ENCODE measurements at regions not wholly inside any gene's neighbourhood (a gene's known extent, or its start where the extent isn't known, plus 50 kb on each side); places are given as distances from the start of the nearest gene placed in this dataset.

DNA sequence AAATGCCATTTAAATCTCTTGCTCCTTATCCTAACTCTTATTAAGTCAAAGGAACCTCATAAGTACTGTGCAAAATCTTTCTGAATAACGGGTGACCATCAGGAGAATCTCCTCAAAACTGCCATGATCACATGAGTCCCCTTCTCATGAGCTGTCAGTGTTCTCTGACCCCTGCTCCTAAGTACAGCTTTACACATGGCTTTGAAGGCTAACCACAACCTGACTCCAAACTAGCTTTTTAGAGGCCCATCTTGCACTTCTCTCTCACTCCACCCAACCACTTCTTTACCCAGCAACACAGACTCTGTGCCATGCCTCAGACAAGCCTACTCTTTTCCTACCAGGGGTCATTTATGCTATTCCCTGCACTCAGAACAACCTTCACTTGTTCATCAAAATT lies 253.8 kb downstream of the GPD2 start:
- H4K20me1 ChIP-seq (ENCODE audit: insufficient read depth, low read length) = no peaks in the 10 kb centered on the region
- H3K4me2 ChIP-seq (ENCODE audit: low read length) = no peak overlapping the region
- no peaks in the 10 kb centered on the region for H3K36me3 ChIP-seq (ENCODE audit: insufficient read depth, low read length)
- TF ChIP-seq EZH2 (IDR thresholded peaks at IDR 0.05; ENCODE audit: borderline replicate concordance, low read length) = no peak
- TF ChIP-seq, protein P1, sequence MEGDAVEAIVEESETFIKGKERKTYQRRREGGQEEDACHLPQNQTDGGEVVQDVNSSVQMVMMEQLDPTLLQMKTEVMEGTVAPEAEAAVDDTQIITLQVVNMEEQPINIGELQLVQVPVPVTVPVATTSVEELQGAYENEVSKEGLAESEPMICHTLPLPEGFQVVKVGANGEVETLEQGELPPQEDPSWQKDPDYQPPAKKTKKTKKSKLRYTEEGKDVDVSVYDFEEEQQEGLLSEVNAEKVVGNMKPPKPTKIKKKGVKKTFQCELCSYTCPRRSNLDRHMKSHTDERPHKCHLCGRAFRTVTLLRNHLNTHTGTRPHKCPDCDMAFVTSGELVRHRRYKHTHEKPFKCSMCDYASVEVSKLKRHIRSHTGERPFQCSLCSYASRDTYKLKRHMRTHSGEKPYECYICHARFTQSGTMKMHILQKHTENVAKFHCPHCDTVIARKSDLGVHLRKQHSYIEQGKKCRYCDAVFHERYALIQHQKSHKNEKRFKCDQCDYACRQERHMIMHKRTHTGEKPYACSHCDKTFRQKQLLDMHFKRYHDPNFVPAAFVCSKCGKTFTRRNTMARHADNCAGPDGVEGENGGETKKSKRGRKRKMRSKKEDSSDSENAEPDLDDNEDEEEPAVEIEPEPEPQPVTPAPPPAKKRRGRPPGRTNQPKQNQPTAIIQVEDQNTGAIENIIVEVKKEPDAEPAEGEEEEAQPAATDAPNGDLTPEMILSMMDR (IDR thresholded peaks at IDR 0.05; ENCODE audit: low read length) = no peak
- no peaks in the 10 kb centered on the region for H3K9me2 ChIP-seq (ENCODE audit: low read depth, low read length)
- H2AFZ ChIP-seq (ENCODE audit: low read length) = no peak overlapping the region
- no peaks in the 10 kb centered on the region for H3K4me1 ChIP-seq (ENCODE audit: insufficient read depth, low read length, severe bottlenecking)
- no peaks in the 10 kb centered on the region for H3K9me3 ChIP-seq (ENCODE audit: low read length)
- H3F3A ChIP-seq (ENCODE audit: insufficient read depth, low read length) = no peaks in the 10 kb centered on the region
- H3K4me3 ChIP-seq (ENCODE audit: low read depth, low read length, poor library complexity, severe bottlenecking) = no peak overlapping the region
- no peak overlapping the region for H3K9ac ChIP-seq (ENCODE audit: low read length)
- H3K27me3 ChIP-seq (ENCODE audit: insufficient read depth, low read length) = no peaks in the 10 kb centered on the region
- no peaks in the 10 kb centered on the region for H3K79me2 ChIP-seq (ENCODE audit: insufficient read depth, low read length)
- H3K27ac ChIP-seq (ENCODE audit: low read depth, low read length, poor library complexity, severe bottlenecking) = no peak overlapping the region

- Histone ChIP-seq H3K27me3 (ENCODE audit: insufficient read depth, low read length) (no peaks in the 10 kb centered on the region), H3K27ac (ENCODE audit: low read depth, low read length, poor library complexity, severe bottlenecking) (no peak overlapping the region), H3F3A (ENCODE audit: insufficient read depth, low read length) (no peaks in the 10 kb centered on the region), H4K20me1 (ENCODE audit: insufficient read depth, low read length) (no peaks in the 10 kb centered on the region), H3K9me3 (ENCODE audit: low read length) (no peaks in the 10 kb centered on the region), H3K4me1 (ENCODE audit: insufficient read depth, low read length, severe bottlenecking) (no peaks in the 10 kb centered on the region), H3K9me2 (ENCODE audit: low read depth, low read length) (no peaks in the 10 kb centered on the region), H3K4me2 (ENCODE audit: low read length) (no peak overlapping the region), H3K9ac (ENCODE audit: low read length) (no peak overlapping the region), H2AFZ (ENCODE audit: low read length) (no peak overlapping the region), H3K36me3 (ENCODE audit: insufficient read depth, low read length) (no peaks in the 10 kb centered on the region), H3K4me3 (ENCODE audit: low read depth, low read length, poor library complexity, severe bottlenecking) (no peak overlapping the region), H3K79me2 (ENCODE audit: insufficient read depth, low read length) (no peaks in the 10 kb centered on the region)
- TF ChIP-seq EZH2 (IDR thresholded peaks at IDR 0.05; ENCODE audit: borderline replicate concordance, low read length) = no peak
- TF ChIP-seq, protein P1 (IDR thresholded peaks at IDR 0.05; ENCODE audit: low read length) = no peak
Observed at GRCh38 chr2:156691014-156691413, 254.8 kb downstream of the GPD2 start.

GRCh38 chr2:156695020-156695419 lies 258.8 kb downstream of the GPD2 start:
- no peaks in the 10 kb centered on the region for H3K27me3 ChIP-seq (ENCODE audit: insufficient read depth, low read length)

More at GRCh38 chr2:156695020-156695419, 258.8 kb downstream of the GPD2 start:
- Histone ChIP-seq H3F3A (ENCODE audit: insufficient read depth, low read length) (no peaks in the 10 kb centered on the region), H3K4me1 (ENCODE audit: insufficient read depth, low read length, severe bottlenecking) (no peaks in the 10 kb centered on the region), H3K9ac (ENCODE audit: low read length) (no peak overlapping the region), H3K4me3 (ENCODE audit: low read depth, low read length, poor library complexity, severe bottlenecking) (no peak overlapping the region), H3K4me2 (ENCODE audit: low read length) (no peak overlapping the region), H3K27ac (ENCODE audit: low read depth, low read length, poor library complexity, severe bottlenecking) (no peak overlapping the region), H3K79me2 (ENCODE audit: insufficient read depth, low read length) (no peaks in the 10 kb centered on the region), H2AFZ (ENCODE audit: low read length) (no peak overlapping the region), H3K9me2 (ENCODE audit: low read depth, low read length) (no peaks in the 10 kb centered on the region), H4K20me1 (ENCODE audit: insufficient read depth, low read length) (no peaks in the 10 kb centered on the region), H3K36me3 (ENCODE audit: insufficient read depth, low read length) (no peaks in the 10 kb centered on the region), H3K9me3 (ENCODE audit: low read length) (no peaks in the 10 kb centered on the region)
- no peak for TF ChIP-seq EZH2 (IDR thresholded peaks at IDR 0.05; ENCODE audit: borderline replicate concordance, low read length)
- TF ChIP-seq, protein P1 (IDR thresholded peaks at IDR 0.05; ENCODE audit: low read length) = no peak

All from OCI-LY1 (cell line).